ENCODE measurements at regions not wholly inside any gene's neighbourhood (a gene's known extent, or its start where the extent isn't known, plus 50 kb on each side); places are given as distances from the start of the nearest gene placed in this dataset.

DNA sequence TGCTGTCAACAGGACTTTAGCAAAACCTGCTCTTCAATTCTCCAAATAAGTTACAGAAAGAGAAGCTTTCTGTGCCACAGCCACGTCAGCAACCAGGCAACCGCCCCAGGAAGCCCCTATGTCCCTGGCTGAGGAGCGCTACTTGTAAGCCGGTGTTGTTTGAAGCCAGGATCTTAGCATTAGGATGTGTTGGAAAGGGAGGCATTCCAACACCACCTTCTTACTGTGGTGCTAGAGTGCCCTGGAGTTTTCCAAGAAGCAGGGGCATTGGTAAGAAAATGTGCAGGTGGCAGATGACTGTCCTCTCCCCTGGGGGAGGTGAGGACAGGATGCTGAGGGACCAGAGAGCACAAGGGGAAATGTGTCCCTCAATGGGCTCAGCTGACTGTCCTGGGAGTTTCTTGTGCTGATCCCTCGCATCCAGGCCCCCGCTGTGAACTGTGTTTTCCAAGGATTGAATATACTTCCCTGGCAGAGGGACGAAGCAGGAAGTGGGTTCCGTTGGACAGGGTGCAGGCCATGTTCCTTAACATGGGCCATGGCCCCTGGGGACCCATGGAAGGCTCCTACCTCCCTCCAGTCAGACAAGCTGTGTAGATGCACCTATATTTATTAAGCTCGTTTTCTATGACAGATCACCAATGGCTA, 139.6 kb upstream of the GDF10 start:
- TF ChIP-seq, protein P1, sequence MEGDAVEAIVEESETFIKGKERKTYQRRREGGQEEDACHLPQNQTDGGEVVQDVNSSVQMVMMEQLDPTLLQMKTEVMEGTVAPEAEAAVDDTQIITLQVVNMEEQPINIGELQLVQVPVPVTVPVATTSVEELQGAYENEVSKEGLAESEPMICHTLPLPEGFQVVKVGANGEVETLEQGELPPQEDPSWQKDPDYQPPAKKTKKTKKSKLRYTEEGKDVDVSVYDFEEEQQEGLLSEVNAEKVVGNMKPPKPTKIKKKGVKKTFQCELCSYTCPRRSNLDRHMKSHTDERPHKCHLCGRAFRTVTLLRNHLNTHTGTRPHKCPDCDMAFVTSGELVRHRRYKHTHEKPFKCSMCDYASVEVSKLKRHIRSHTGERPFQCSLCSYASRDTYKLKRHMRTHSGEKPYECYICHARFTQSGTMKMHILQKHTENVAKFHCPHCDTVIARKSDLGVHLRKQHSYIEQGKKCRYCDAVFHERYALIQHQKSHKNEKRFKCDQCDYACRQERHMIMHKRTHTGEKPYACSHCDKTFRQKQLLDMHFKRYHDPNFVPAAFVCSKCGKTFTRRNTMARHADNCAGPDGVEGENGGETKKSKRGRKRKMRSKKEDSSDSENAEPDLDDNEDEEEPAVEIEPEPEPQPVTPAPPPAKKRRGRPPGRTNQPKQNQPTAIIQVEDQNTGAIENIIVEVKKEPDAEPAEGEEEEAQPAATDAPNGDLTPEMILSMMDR (IDR thresholded peaks at IDR 0.05; ENCODE audit: low read length) = no peak
- TF ChIP-seq EZH2 (IDR thresholded peaks at IDR 0.05; ENCODE audit: borderline replicate concordance, low read length) = no peak
